A549 (cell line): ENCODE measurements at regions not wholly inside any gene's neighbourhood (a gene's known extent, or its start where the extent isn't known, plus 50 kb on each side); places are given as distances from the start of the nearest gene placed in this dataset.

Source experiments
- ATAC-seq, 2 experiments: fragments of 200-7000 bp in 1 of 2; fragments of >200 bp in 1 of 2; cut with Nextera tagmentation in 1 of 2; cut with Tn5 transposase in 1 of 2; 3 replicates each; pipeline versions ENCODE4 v1.8.0 to v1.9.1; 2018 to 2020; ENCODE audit warnings: mild to moderate bottlenecking in 1 of 2, moderate library complexity in 1 of 2
- CTCF ChIA-PET: fragments of 300-600 bp; sonication (Branson Sonifier 250); formaldehyde crosslinking; extraction: SDS; loops from one replicate; lab custom pipeline; 2021; ENCODE audit warnings: antibody characterized with exemption, inconsistent platforms; lab: Yijun Ruan, JAX
- POLR2A ChIA-PET: fragments of 350-600 bp; formaldehyde crosslinking; extraction: SDS; loops from one replicate; lab custom pipeline; 2021; ENCODE audit warnings: antibody characterized with exemption, inconsistent platforms; lab: Yijun Ruan, JAX
- DNase-seq, 2 experiments: peaks; one replicate each; pipeline versions ENCODE4 v3.0.0 to v3.0.0-alpha.2; 2011 to 2016; ENCODE audit warnings: low read depth in 1 of 2, low spot score in 1 of 2
- FAIRE-seq: peaks from 2 replicates; lab custom pipeline; 2011; peaks lifted over from hg19 to GRCh38; lab: Jason Lieb, UNC
- H3K27ac ChIP-seq, 2 experiments: fragments of >200 bp; sonication (Bioruptor Twin); formaldehyde crosslinking; 3 replicates each; pipeline ENCODE4 v1.5.1; 2016 to 2017
- H3K4me1 ChIP-seq: fragments of >200 bp; sonication (Bioruptor Twin); formaldehyde crosslinking; 3 replicates; pipeline ENCODE4 v1.6.1; 2016
- H3K4me2 ChIP-seq: fragments of >200 bp; sonication (Bioruptor Twin); formaldehyde crosslinking; 3 replicates; pipeline ENCODE4 v1.6.1; 2016
- H3K4me3 ChIP-seq: fragments of >200 bp; sonication (Bioruptor Twin); formaldehyde crosslinking; 3 replicates; pipeline ENCODE4 v1.5.1; 2016
- H3K9me3 ChIP-seq: fragments of >200 bp; sonication (Bioruptor Twin); formaldehyde crosslinking; 3 replicates; pipeline ENCODE4 v1.6.1; 2016
- CBX8 ChIP-seq: fragments of 200-600 bp; sonication (generic); IDR thresholded peaks from 2 replicates; pipeline ENCODE4 v1.6.1; 2016
- CEBPB ChIP-seq, 2 experiments: fragments of >200 bp in 1 of 2; sonication (Bioruptor Twin) in 1 of 2; formaldehyde crosslinking in 1 of 2; IDR thresholded peaks; 2 replicates each; pipeline ENCODE4 v1.6.1; 2012 to 2016
- EHMT2 ChIP-seq: fragments of 200-600 bp; sonication (generic); IDR thresholded peaks from 2 replicates; pipeline ENCODE4 v1.6.1; 2016; ENCODE audit warnings: antibody characterized with exemption, low read depth, mild to moderate bottlenecking, moderate library complexity
- ESRRA ChIP-seq: fragments of 150-350 bp; IDR thresholded peaks from 2 replicates; pipeline ENCODE4 v1.6.1; 2014; ENCODE audit warnings: mild to moderate bottlenecking, low read length, borderline replicate concordance
- FOSB ChIP-seq: fragments of 250-450 bp; sonication (Bioruptor Pico); IDR thresholded peaks from 2 replicates; pipeline ENCODE4 v1.5.0; 2020; ENCODE audit warnings: mild to moderate bottlenecking, moderate library complexity
- FOXS1 ChIP-seq: fragments of 250-450 bp; sonication (Bioruptor Pico); IDR thresholded peaks from 2 replicates; pipeline ENCODE4 v1.5.0; 2020; ENCODE audit warnings: mild to moderate bottlenecking, moderate library complexity
- HDAC2 ChIP-seq: fragments of 200-600 bp; sonication (generic); IDR thresholded peaks from 2 replicates; pipeline ENCODE4 v1.6.1; 2016
- HEYL ChIP-seq: fragments of 250-450 bp; sonication (Bioruptor Pico); IDR thresholded peaks from 2 replicates; pipeline ENCODE4 v1.8.0; 2021; ENCODE audit warnings: mild to moderate bottlenecking, moderate library complexity
- KDM1A ChIP-seq: fragments of 200-600 bp; sonication (generic); IDR thresholded peaks from 2 replicates; pipeline ENCODE4 v1.6.1; 2016; ENCODE audit warnings: low read depth, mild to moderate bottlenecking
- MAZ ChIP-seq: fragments of 150-350 bp; IDR thresholded peaks from 2 replicates; pipeline ENCODE4 v1.6.1; 2014; ENCODE audit warnings: antibody characterized with exemption, low read depth, low read length, borderline replicate concordance
- NPAS2 ChIP-seq: fragments of 250-450 bp; sonication (Bioruptor Pico); IDR thresholded peaks from 2 replicates; pipeline ENCODE4 v1.8.0; 2022; ENCODE audit warnings: mild to moderate bottlenecking, moderate library complexity, borderline replicate concordance
- NR3C1 ChIP-seq: fragments of >200 bp; sonication (Bioruptor Twin); formaldehyde crosslinking; IDR thresholded peaks from 3 replicates; pipeline ENCODE4 v1.6.1; 2017
- POLR2A ChIP-seq: IDR thresholded peaks from 2 replicates; pipeline ENCODE4 v1.6.1; 2012; ENCODE audit warnings: mild to moderate bottlenecking, low read length
- POLR2AphosphoS2 ChIP-seq: conservative IDR thresholded peaks from 2 replicates; pipeline ENCODE4 v1.6.1; 2012; ENCODE audit warnings: low read length, improper control_type of control experiment, inconsistent platforms
- RCOR1 ChIP-seq: fragments of 150-350 bp; IDR thresholded peaks from 2 replicates; pipeline ENCODE4 v1.6.1; 2014; ENCODE audit warnings: antibody characterized with exemption, low read length, low read depth
- RFX5 ChIP-seq: fragments of 450-650 bp; IDR thresholded peaks from 2 replicates; pipeline ENCODE4 v1.7.1; 2014; ENCODE audit warnings: antibody characterized with exemption, mild to moderate bottlenecking, moderate library complexity
- RNF2 ChIP-seq: fragments of 200-600 bp; sonication (generic); IDR thresholded peaks from 2 replicates; pipeline ENCODE4 v1.6.1; 2016; ENCODE audit warnings: low read depth, mild to moderate bottlenecking, antibody characterized with exemption, moderate library complexity, borderline replicate concordance
- TP53 ChIP-seq: fragments of 250-450 bp; sonication (Bioruptor Pico); IDR thresholded peaks from 2 replicates; pipeline ENCODE4 v1.5.0; 2021; ENCODE audit warnings: mild to moderate bottlenecking, moderate library complexity
- ZFP36 ChIP-seq: fragments of 450-650 bp; IDR thresholded peaks from 2 replicates; pipeline ENCODE4 v1.6.1; 2014; ENCODE audit warnings: borderline replicate concordance; ENCODE audit not compliant: partially characterized antibody
- WGBS: methylation state at CpG from one replicate; pipeline ENCODE4 v1.1.6; 2017; ENCODE audit errors: missing lambda C conversion rate; 5-methylcytosine and 5-hydroxymethylcytosine counted together
- TF ChIP-seq, protein P1 (sequence below): fragments of >200 bp; sonication (Bioruptor Twin); formaldehyde crosslinking; IDR thresholded peaks from 3 replicates; pipeline ENCODE4 v1.6.1; 2016
- TF ChIP-seq, protein P2 (sequence below): IDR thresholded peaks from 2 replicates; pipeline ENCODE4 v1.6.1; 2012
- TF ChIP-seq, protein P3 (sequence below): fragments of >200 bp; sonication (Bioruptor Twin); formaldehyde crosslinking; IDR thresholded peaks from 3 replicates; pipeline ENCODE4 v1.5.1; 2016
- TF ChIP-seq, protein P4 (sequence below): fragments of 450-650 bp; IDR thresholded peaks from 2 replicates; pipeline ENCODE4 v1.6.1; 2014; ENCODE audit warnings: antibody characterized with exemption
- TF ChIP-seq, protein P5 (sequence below): fragments of >200 bp; sonication (Bioruptor Twin); formaldehyde crosslinking; IDR thresholded peaks from 2 replicates; pipeline ENCODE4 v1.6.1; 2016
- TF ChIP-seq, protein P6 (sequence below): fragments of 200-600 bp; sonication (generic); IDR thresholded peaks from 2 replicates; pipeline ENCODE4 v1.6.1; 2016; ENCODE audit warnings: antibody characterized with exemption, mild to moderate bottlenecking, moderate library complexity
- TF ChIP-seq, protein P7 (sequence below): fragments of 250-450 bp; sonication (Bioruptor Pico); IDR thresholded peaks from 2 replicates; pipeline ENCODE4 v1.5.0; 2021; ENCODE audit warnings: mild to moderate bottlenecking, moderate library complexity, borderline replicate concordance

DNA sequence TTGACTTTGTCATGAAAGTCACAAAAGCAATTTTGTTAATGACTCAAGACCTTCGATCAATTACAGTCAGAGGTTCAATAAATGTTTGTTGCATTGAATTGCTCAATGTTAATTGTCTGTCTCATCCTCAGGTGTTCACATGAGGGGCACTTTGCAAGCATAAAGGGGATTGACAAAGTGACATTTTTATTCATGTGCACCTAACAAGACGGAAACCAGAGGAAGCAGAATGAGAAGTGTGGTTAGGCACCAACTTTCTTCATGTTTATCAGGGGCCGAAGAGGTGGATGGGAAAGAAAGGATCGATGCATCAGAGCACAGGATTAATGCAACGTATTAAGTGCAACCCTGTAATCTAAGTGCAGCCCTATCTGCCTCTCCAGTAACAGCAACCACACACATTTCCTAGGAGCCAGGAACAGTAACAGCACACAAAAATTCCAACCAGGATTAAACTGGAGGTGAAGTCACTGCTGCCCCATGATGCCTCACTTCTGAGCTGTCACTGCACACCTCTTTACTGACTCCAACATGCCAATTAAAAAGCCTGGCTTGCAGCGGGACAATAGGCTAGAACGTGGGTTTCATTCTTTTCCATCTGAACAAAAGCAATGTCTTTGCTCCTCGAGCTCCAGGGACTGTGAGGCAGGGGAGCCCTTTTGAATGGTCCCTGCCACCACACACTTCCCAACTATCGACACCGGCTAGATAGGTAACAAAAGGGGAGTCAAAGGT is 262.7 kb downstream of the CD83 start:
- no peaks in the 10 kb centered on the region for H3K4me1 ChIP-seq
- FAIRE-seq (no peak), DNase-seq (no peak), ATAC-seq (no peak)
- ChIA-PET POLR2A (no interaction called here), CTCF (no interaction called here)
- H3K4me3 ChIP-seq = no peak overlapping the region
- WGBS = 60% methylated on average over 10 of the region's 10 CpGs
- TF ChIP-seq TP53 (CRISPR knock-in tag) (no peak), RNF2 (no peak), HDAC2 (no peak), CEBPB (IDR thresholded peaks at IDR 0.05) (no peak), POLR2AphosphoS2 (no peak), MAZ (no peak), NR3C1 (no peak), POLR2A (no peak), FOSB (CRISPR knock-in tag) (no peak), CBX8 (no peak), RFX5 (no peak), KDM1A (no peak)
- TF ChIP-seq, protein P1, sequence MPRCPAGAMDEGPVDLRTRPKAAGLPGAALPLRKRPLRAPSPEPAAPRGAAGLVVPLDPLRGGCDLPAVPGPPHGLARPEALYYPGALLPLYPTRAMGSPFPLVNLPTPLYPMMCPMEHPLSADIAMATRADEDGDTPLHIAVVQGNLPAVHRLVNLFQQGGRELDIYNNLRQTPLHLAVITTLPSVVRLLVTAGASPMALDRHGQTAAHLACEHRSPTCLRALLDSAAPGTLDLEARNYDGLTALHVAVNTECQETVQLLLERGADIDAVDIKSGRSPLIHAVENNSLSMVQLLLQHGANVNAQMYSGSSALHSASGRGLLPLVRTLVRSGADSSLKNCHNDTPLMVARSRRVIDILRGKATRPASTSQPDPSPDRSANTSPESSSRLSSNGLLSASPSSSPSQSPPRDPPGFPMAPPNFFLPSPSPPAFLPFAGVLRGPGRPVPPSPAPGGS = no peak
- TF ChIP-seq, protein P2, sequence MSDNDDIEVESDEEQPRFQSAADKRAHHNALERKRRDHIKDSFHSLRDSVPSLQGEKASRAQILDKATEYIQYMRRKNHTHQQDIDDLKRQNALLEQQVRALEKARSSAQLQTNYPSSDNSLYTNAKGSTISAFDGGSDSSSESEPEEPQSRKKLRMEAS = no peak
- TF ChIP-seq, protein P3, sequence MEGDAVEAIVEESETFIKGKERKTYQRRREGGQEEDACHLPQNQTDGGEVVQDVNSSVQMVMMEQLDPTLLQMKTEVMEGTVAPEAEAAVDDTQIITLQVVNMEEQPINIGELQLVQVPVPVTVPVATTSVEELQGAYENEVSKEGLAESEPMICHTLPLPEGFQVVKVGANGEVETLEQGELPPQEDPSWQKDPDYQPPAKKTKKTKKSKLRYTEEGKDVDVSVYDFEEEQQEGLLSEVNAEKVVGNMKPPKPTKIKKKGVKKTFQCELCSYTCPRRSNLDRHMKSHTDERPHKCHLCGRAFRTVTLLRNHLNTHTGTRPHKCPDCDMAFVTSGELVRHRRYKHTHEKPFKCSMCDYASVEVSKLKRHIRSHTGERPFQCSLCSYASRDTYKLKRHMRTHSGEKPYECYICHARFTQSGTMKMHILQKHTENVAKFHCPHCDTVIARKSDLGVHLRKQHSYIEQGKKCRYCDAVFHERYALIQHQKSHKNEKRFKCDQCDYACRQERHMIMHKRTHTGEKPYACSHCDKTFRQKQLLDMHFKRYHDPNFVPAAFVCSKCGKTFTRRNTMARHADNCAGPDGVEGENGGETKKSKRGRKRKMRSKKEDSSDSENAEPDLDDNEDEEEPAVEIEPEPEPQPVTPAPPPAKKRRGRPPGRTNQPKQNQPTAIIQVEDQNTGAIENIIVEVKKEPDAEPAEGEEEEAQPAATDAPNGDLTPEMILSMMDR = no peak
- TF ChIP-seq, protein P4, sequence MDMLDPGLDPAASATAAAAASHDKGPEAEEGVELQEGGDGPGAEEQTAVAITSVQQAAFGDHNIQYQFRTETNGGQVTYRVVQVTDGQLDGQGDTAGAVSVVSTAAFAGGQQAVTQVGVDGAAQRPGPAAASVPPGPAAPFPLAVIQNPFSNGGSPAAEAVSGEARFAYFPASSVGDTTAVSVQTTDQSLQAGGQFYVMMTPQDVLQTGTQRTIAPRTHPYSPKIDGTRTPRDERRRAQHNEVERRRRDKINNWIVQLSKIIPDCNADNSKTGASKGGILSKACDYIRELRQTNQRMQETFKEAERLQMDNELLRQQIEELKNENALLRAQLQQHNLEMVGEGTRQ = no peak
- TF ChIP-seq, protein P5, sequence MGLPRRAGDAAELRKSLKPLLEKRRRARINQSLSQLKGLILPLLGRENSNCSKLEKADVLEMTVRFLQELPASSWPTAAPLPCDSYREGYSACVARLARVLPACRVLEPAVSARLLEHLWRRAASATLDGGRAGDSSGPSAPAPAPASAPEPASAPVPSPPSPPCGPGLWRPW = no peak
- H3K27ac ChIP-seq = no peak overlapping the region
- no peaks in the 10 kb centered on the region for H3K9me3 ChIP-seq
- H3K4me2 ChIP-seq = no peak overlapping the region

DNA sequence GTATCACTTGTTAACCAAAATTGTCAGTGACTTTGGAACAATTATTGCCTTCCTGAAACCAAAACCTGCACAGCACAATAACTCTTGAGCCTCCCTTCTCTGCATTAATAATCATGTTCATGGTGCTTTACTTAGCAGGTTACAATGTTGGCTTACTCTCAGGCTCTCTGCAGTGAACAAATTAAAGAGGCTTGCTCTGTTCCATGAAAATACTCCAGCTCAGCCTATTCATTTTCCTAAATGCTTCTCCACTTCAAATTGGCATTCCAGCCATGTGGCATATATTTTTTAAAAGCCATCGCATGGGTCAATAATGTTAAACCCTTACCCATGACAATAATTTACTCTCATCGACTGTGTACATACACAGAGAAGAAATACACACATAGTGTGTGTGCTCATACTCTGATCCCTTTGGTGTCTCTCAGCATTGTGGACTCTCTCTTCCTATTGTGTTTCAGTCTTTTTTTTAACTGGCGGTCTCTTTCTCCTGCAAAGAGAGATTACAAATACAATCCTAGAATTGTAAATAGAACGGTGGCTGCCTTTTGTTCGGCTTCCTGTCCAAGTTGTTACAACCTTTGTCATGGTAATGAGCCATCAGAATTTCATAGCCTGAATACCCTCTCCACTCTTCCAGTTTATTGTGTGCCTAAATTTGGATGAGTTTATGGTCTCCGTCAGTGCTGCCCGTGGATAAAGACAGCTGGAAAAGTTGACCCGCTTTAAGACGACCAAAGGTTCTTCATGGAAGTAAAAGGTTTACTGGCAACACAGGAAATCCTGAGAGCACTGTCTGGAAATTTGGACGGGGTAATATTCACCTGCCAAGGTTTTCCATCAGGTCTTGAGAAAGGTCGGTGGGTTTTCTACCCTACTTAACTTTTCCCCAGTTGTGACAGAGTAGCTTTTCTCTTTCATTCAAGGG is 263.6 kb downstream of the CD83 start:
- Histone ChIP-seq H3K27ac (no peak overlapping the region), H3K4me3 (no peak overlapping the region), H3K4me1 (no peaks in the 10 kb centered on the region), H3K9me3 (no peaks in the 10 kb centered on the region), H3K4me2 (no peak overlapping the region)
- POLR2A ChIA-PET = no interaction called here
- WGBS = 69% methylated on average over 11 of the region's 11 CpGs
- no peak for ATAC-seq
- CTCF ChIA-PET = no interaction called here
- no peak for FAIRE-seq
- no peak for DNase-seq
- TF ChIP-seq FOXS1 (CRISPR knock-in tag) (no peak), POLR2AphosphoS2 (no peak), EHMT2 (no peak), RCOR1 (no peak), ESRRA (no peak), RNF2 (no peak), HEYL (CRISPR knock-in tag) (no peak), NPAS2 (no peak), ZFP36 (no peak)
- TF ChIP-seq, protein P6, sequence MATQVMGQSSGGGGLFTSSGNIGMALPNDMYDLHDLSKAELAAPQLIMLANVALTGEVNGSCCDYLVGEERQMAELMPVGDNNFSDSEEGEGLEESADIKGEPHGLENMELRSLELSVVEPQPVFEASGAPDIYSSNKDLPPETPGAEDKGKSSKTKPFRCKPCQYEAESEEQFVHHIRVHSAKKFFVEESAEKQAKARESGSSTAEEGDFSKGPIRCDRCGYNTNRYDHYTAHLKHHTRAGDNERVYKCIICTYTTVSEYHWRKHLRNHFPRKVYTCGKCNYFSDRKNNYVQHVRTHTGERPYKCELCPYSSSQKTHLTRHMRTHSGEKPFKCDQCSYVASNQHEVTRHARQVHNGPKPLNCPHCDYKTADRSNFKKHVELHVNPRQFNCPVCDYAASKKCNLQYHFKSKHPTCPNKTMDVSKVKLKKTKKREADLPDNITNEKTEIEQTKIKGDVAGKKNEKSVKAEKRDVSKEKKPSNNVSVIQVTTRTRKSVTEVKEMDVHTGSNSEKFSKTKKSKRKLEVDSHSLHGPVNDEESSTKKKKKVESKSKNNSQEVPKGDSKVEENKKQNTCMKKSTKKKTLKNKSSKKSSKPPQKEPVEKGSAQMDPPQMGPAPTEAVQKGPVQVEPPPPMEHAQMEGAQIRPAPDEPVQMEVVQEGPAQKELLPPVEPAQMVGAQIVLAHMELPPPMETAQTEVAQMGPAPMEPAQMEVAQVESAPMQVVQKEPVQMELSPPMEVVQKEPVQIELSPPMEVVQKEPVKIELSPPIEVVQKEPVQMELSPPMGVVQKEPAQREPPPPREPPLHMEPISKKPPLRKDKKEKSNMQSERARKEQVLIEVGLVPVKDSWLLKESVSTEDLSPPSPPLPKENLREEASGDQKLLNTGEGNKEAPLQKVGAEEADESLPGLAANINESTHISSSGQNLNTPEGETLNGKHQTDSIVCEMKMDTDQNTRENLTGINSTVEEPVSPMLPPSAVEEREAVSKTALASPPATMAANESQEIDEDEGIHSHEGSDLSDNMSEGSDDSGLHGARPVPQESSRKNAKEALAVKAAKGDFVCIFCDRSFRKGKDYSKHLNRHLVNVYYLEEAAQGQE = no peak
- TF ChIP-seq, protein P7, sequence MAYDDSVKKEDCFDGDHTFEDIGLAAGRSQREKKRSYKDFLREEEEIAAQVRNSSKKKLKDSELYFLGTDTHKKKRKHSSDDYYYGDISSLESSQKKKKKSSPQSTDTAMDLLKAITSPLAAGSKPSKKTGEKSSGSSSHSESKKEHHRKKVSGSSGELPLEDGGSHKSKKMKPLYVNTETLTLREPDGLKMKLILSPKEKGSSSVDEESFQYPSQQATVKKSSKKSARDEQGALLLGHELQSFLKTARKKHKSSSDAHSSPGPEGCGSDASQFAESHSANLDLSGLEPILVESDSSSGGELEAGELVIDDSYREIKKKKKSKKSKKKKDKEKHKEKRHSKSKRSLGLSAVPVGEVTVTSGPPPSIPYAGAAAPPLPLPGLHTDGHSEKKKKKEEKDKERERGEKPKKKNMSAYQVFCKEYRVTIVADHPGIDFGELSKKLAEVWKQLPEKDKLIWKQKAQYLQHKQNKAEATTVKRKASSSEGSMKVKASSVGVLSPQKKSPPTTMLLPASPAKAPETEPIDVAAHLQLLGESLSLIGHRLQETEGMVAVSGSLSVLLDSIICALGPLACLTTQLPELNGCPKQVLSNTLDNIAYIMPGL (CRISPR knock-in tag) = no peak
